SIG-M5 (cell line): ENCODE measurements at regions not wholly inside any gene's neighbourhood (a gene's known extent, or its start where the extent isn't known, plus 50 kb on each side); places are given as distances from the start of the nearest gene placed in this dataset.
"Not testable (repeated sequence)": the region's sequence is repeated elsewhere in the genome, so short reads cannot be mapped to it uniquely, and the experiment has no call there.

ENCODE experiments used
- DNase-seq: peaks from one replicate; lab custom pipeline; 2025; lab: John Stamatoyannopoulos, UW

GRCh38 chr10:30560326-30560725 is 69.2 kb downstream of the LYZL2 start:
- DNase-seq = no peak

- no peak for DNase-seq
Measured at GRCh38 chr10:30559180-30559579, 70.4 kb downstream of the LYZL2 start.

GRCh38 chr10:30558411-30558810 is 71.1 kb downstream of the LYZL2 start:
- no peak for DNase-seq

GRCh38 chr10:30557884-30558283 is 71.7 kb downstream of the LYZL2 start:
- no peak for DNase-seq

DNA sequence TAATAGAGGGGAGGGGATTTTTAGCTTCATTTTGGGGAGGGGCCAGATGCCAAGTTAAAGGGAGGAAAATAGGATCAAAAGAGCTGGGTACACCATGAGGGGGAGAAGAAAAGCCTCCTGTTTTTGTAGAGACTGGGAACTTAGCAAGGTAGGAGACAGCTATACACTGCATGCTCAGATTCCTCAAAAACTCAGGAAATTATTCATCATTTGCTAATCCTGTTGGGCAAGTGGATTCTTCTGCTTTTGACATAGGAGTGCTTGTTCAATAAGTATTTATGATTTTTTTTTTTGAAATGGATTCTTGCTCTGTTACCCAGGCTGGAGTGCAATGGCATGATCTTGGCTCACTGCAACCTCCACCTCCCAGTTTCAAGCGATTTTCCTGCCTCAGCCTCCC is 73.4 kb downstream of the LYZL2 start:
- no peak for DNase-seq

DNA sequence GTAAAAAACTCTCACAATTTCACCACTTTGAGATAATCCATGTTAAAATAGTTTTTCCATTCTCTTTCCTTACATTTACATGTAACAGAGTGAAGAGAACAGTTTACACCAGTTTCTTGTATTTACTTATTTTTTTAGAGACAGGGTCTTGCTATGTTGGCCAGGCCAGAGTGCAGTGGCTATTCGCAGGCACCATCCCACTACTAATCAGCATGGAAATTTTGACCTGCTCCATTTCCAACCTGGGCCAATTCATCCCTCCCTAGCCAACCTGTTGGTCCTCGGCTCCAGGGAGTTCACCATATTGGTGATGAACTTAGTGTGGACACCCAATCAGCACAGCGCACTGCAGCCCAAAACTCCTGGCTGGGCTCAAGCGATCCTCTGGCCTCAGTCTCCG is 74.1 kb downstream of the LYZL2 start:
- DNase-seq = no peak

DNA sequence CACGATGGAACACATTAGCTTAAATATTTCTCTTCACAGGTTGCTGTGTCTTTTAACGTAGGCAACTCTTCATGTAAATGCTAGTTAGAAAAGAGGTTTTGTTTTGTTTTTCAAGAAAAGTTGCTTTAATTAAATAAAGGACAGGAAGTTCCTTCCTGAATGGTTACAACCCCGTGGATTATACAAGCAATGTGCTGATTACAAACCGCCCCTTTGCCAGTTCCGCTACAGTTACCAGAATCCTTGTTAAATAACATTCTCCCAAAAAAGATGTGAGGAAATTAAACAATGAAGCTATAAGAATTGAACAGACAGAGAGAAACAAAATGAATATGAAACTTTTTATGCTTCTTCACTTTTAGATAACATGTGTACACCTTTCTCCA is 75.1 kb downstream of the LYZL2 start:
- DNase-seq = no peak

DNA sequence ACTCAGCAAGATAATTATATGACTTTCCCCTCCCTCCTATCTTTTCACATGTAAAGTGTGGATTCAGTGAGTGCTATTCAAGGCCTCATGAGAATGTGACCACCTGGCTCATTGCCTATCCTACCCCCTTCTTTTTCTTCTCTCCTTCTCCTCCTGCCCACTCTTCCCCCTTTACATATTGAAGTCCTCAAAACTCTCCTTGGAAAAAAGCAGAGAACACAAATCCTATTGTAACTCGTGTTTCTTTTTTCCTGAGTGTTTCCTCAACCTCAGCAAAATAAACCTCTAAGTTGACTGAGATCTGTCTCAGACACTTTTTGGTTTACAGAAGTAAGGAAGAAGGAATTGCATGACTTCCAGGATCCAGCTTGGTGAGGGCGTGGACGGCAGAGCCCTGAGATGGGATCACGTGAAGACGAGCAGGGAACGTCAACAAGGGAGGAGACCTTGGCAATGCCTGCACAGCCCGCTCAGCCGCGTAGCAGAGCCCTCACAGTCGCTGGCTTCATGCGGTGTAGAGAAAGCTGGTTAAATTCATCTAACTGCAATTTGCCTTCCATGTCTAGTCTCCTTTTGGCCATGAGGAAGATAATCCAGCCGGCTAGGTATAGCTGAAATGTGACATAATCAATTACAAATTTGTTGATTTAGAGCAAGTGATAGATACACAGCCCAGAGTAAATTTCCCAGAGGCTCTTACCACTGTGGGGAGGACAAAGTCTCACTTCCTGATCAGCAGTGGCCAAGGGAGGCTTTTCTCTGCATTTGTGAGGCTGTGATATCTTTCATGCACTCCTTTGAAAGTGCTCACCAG is 75.7 kb downstream of the LYZL2 start:
- no peak for DNase-seq

- DNase-seq = no peak
Measured at GRCh38 chr10:30553018-30553625, 76.4 kb downstream of the LYZL2 start.

GRCh38 chr10:30550967-30551815 is 78.4 kb downstream of the LYZL2 start:
- no peak for DNase-seq

- not testable (repeated sequence) for DNase-seq
Measured at GRCh38 chr10:30549134-30549687, 80.3 kb downstream of the LYZL2 start.

GRCh38 chr10:30546511-30546910 is 83.0 kb downstream of the LYZL2 start:
- no peak for DNase-seq

DNA sequence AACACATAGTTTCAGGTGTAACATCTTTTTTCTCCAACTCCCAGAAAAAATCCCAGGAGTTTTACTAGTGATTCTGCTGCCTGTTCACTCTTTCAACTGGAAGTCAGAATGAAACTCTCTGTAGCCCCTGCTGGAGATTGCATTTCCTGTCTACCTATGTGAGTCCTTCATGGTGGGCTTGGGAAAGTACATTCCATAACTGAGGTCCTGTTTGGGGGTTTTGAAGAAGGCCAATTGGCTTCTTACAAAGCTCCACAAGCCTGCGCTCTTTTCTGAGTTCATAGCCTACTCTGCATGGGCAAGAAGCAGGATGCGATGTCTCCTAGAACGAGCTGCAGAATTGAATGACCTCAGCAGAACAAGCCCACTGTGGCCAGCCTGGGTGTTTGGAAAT is 86.7 kb downstream of the LYZL2 start:
- DNase-seq = no peak

GRCh38 chr10:30542001-30542894 is 87.3 kb downstream of the LYZL2 start:
- DNase-seq = peak; percentile 35

GRCh38 chr10:30540276-30540675 is 89.3 kb downstream of the LYZL2 start:
- no peak for DNase-seq

DNA sequence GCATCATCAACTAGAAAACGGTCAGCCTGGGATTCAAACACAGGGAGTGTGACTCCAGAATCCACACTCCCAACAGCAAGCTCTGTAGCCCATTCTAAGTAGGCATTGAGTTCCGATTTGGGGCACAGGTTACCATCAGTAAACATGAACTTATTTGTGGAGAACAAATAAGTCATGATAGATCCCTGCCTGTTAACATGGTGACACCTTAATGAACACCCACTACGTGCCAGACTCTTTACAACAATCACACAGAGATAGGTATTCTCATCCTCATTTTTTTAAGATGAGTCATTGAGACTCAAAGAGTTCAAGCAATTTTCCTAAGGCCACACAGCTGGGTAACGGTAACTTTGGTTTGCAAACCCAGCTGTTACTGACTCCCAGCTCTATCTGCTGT is 91.5 kb downstream of the LYZL2 start:
- DNase-seq = no peak

- DNase-seq = no peak
Measured at GRCh38 chr10:30537586-30537985, 92.0 kb downstream of the LYZL2 start.

DNA sequence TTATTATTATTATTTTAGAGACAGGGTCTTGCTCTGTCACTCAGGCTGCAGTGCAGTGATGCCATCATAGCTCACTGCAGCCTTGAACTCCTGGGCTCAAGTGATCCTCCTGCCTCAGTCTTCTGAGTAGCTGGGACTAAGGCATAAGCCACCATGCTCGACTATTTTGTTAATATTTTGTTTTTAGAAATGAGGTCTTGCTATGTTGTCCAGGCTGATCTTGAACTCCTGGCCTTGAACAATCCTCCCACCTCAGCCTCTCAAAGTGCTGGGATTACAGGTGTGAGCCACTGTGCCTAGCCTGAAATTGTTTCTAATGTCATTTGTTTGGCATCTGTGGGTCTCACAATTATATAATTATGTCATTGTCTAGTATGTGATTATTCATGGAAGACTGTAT is 92.4 kb downstream of the LYZL2 start:
- not testable (repeated sequence) for DNase-seq

- no peak for DNase-seq
Measured at GRCh38 chr10:30536578-30536977, 93.0 kb downstream of the LYZL2 start.

GRCh38 chr10:30535677-30536076 is 93.9 kb downstream of the LYZL2 start:
- DNase-seq = no peak

DNA sequence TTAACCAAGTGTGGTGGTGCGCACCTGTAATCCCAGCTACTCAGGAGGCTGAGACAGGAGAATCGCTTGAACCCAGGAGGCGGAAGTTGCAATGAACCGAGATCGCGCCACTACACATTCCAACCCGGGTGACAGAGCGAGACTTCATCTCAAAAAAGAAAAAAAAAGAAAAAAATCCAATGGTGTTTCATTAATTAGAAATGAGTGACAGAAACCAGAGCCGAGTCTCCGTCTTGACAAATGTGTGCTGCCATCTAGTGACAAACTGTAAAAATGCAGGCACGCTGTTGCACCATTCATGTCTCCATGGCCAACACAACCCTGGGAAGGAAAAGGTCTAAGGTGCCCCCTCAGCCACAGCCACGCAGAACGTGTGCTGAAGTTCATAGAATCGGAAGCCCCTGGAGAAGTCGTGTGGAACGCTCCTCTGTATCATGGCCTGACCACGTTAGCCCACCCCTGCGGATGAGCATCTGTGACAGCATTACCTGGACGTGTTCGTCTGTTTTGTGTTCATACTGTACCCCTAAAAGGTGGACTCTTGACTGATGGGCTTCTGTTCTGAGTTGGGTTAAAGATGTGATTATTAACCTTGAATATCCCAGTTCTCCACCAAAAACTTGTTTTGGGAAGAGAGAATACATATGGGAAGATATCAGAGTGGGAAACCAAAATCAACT is 94.9 kb downstream of the LYZL2 start:
- no peak for DNase-seq
